ENCODE measurements at regions not wholly inside any gene's neighbourhood (a gene's known extent, or its start where the extent isn't known, plus 50 kb on each side); places are given as distances from the start of the nearest gene placed in this dataset.

DNA sequence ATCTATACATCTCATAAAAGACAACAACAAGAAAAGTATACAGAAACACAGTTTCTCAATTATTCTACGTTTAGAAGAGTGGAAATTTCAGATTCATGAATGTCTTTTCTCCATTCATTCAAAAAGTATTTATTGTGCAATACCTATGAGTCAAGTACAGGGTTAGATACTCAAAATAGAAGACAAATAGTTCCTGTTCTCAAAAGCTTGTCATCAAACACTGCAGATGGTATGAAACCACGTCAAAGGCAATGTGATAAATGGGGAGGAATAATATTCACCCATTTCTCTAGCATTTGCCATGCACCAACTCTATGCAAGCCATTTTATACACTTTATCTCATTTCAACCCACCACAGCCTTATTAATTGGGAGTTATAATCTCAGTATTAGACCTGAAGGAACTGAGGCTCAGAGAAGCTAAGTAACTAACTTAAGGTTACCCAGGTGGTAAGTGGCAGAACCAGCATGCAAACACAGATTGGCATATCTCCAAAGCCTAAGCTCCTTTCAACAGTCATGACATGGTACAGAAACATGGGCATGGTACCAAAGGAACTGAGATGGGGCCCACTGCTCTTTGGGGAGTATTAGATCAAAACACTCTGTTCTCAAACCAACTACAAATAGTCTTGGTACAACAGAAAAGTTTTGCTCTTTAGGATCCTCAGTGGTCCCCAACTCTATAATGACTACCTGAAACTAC is 67.2 kb upstream of the NPAS2 start:
- H3K4me2 ChIP-seq (ENCODE audit: low read length), result no peak overlapping the region
- H3K9me3 ChIP-seq (ENCODE audit: low read length), result no peaks in the 10 kb centered on the region
- no peaks in the 10 kb centered on the region for H3K9me2 ChIP-seq (ENCODE audit: low read depth, low read length)
- H3K27me3 ChIP-seq (ENCODE audit: insufficient read depth, low read length), result no peaks in the 10 kb centered on the region
- no peaks in the 10 kb centered on the region for H3K4me1 ChIP-seq (ENCODE audit: insufficient read depth, low read length, severe bottlenecking)
- H3F3A ChIP-seq (ENCODE audit: insufficient read depth, low read length), result no peaks in the 10 kb centered on the region
- H3K36me3 ChIP-seq (ENCODE audit: insufficient read depth, low read length), result no peaks in the 10 kb centered on the region
- no peaks in the 10 kb centered on the region for H4K20me1 ChIP-seq (ENCODE audit: insufficient read depth, low read length)
- no peak overlapping the region for H3K27ac ChIP-seq (ENCODE audit: low read depth, low read length, poor library complexity, severe bottlenecking)
- TF ChIP-seq CTCF (IDR thresholded peaks at IDR 0.05; ENCODE audit: low read length) (no peak), EZH2 (IDR thresholded peaks at IDR 0.05; ENCODE audit: borderline replicate concordance, low read length) (no peak)
- no peak overlapping the region for H3K9ac ChIP-seq (ENCODE audit: low read length)
- H3K4me3 ChIP-seq (ENCODE audit: low read depth, low read length, poor library complexity, severe bottlenecking), result no peak overlapping the region
- H2AFZ ChIP-seq (ENCODE audit: low read length), result no peak overlapping the region
- no peaks in the 10 kb centered on the region for H3K79me2 ChIP-seq (ENCODE audit: insufficient read depth, low read length)

GRCh38 chr2:100753444-100753843 is 66.5 kb upstream of the NPAS2 start:
- Histone ChIP-seq H3K79me2 (ENCODE audit: insufficient read depth, low read length) (no peaks in the 10 kb centered on the region), H3K27ac (ENCODE audit: low read depth, low read length, poor library complexity, severe bottlenecking) (no peak overlapping the region), H4K20me1 (ENCODE audit: insufficient read depth, low read length) (no peaks in the 10 kb centered on the region), H3K4me3 (ENCODE audit: low read depth, low read length, poor library complexity, severe bottlenecking) (no peak overlapping the region), H3K9me3 (ENCODE audit: low read length) (no peaks in the 10 kb centered on the region), H3K27me3 (ENCODE audit: insufficient read depth, low read length) (no peaks in the 10 kb centered on the region), H3K4me2 (ENCODE audit: low read length) (no peak overlapping the region), H3K36me3 (ENCODE audit: insufficient read depth, low read length) (no peaks in the 10 kb centered on the region), H3K9ac (ENCODE audit: low read length) (no peak overlapping the region), H3F3A (ENCODE audit: insufficient read depth, low read length) (no peaks in the 10 kb centered on the region), H3K4me1 (ENCODE audit: insufficient read depth, low read length, severe bottlenecking) (no peaks in the 10 kb centered on the region), H2AFZ (ENCODE audit: low read length) (no peak overlapping the region), H3K9me2 (ENCODE audit: low read depth, low read length) (no peaks in the 10 kb centered on the region)
- TF ChIP-seq CTCF (IDR thresholded peaks at IDR 0.05; ENCODE audit: low read length), result no peak
- TF ChIP-seq EZH2 (IDR thresholded peaks at IDR 0.05; ENCODE audit: borderline replicate concordance, low read length), result no peak

DNA sequence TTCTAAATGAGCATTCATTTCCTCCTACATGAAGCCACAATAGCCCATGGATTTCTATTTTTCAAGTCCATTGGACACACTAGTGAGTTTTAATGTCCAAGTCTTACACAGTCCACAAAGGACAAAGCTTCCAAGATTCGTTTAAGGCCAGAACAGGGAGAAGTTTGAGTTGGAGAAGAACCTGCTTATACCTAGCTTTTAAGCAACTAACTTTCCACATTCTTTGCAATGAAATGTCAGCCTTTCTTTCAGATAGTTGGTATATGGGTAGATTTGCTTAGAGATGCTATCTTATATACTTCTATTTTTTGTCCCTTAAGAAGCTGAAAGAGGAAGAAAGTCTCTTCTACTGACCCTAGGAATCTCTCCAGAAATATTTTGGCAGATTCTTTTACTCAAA is 66.1 kb upstream of the NPAS2 start:
- Histone ChIP-seq H3K9me3 (ENCODE audit: low read length) (no peaks in the 10 kb centered on the region), H3K9me2 (ENCODE audit: low read depth, low read length) (no peaks in the 10 kb centered on the region), H3K4me2 (ENCODE audit: low read length) (no peak overlapping the region), H3K79me2 (ENCODE audit: insufficient read depth, low read length) (no peaks in the 10 kb centered on the region), H3K4me3 (ENCODE audit: low read depth, low read length, poor library complexity, severe bottlenecking) (no peak overlapping the region), H2AFZ (ENCODE audit: low read length) (no peak overlapping the region), H3F3A (ENCODE audit: insufficient read depth, low read length) (no peaks in the 10 kb centered on the region), H3K36me3 (ENCODE audit: insufficient read depth, low read length) (no peaks in the 10 kb centered on the region), H3K4me1 (ENCODE audit: insufficient read depth, low read length, severe bottlenecking) (no peaks in the 10 kb centered on the region), H3K27me3 (ENCODE audit: insufficient read depth, low read length) (no peaks in the 10 kb centered on the region), H4K20me1 (ENCODE audit: insufficient read depth, low read length) (no peaks in the 10 kb centered on the region), H3K27ac (ENCODE audit: low read depth, low read length, poor library complexity, severe bottlenecking) (no peak overlapping the region), H3K9ac (ENCODE audit: low read length) (no peak overlapping the region)
- TF ChIP-seq CTCF (IDR thresholded peaks at IDR 0.05; ENCODE audit: low read length) (no peak), EZH2 (IDR thresholded peaks at IDR 0.05; ENCODE audit: borderline replicate concordance, low read length) (no peak)

All from OCI-LY1 (cell line).